BJ (cell line): ENCODE measurements at regions not wholly inside any gene's neighbourhood (a gene's known extent, or its start where the extent isn't known, plus 50 kb on each side); places are given as distances from the start of the nearest gene placed in this dataset.

Experiments used
- CTCF ChIA-PET: fragments of 350-600 bp; formaldehyde crosslinking; extraction: SDS; loops from one replicate; lab custom pipeline; 2021; ENCODE audit warnings: antibody characterized with exemption, inconsistent platforms; lab: Yijun Ruan, JAX
- POLR2A ChIA-PET: fragments of 300-600 bp; sonication (Branson Sonifier 250); formaldehyde crosslinking; extraction: SDS; loops from one replicate; lab custom pipeline; 2021; ENCODE audit warnings: antibody characterized with exemption; lab: Charles Lee
- DNase-seq: peaks from one replicate; pipeline ENCODE4 v3.0.0-alpha.2; 2011; ENCODE audit warnings: low read depth
- H3K27me3 ChIP-seq: 2 replicates; pipeline ENCODE4 v1.6.0; 2011; ENCODE audit warnings: low read length; ENCODE audit not compliant: control insufficient read depth, insufficient read depth
- H3K36me3 ChIP-seq: 2 replicates; pipeline ENCODE4 v1.5.1; 2011; ENCODE audit warnings: low read length; ENCODE audit not compliant: control insufficient read depth, insufficient read depth
- H3K4me3 ChIP-seq: 2 replicates; pipeline ENCODE4 v1.5.1; 2011; ENCODE audit warnings: low read depth, mild to moderate bottlenecking, control low read depth, low read length
- TF ChIP-seq, protein P1 (sequence below): IDR thresholded peaks from 2 replicates; pipeline ENCODE4 v1.5.1; 2011; ENCODE audit warnings: low read depth, mild to moderate bottlenecking, control low read depth, inconsistent platforms, low read length, moderate library complexity; ENCODE audit not compliant: insufficient read depth

DNA sequence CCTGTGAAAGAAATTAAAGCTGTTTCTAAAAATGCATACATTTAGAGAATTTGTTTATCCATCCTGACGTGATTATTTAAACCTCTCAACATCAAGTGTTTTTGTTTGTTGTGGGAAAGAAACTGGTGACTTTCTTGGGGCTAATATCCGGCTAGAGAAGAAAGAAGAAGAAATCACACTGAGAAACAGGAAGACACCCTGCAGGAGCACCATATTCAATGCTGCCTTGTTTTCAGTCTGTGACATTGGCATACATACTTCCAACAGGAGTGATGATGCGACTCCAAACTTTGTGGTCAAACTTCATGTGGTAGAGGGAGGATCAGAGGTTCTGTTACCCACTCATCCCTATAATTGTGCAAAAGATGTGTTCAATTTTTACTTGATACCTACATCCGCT lies 997.6 kb upstream of the CITED2 start:
- CTCF ChIA-PET = no interaction called here
- POLR2A ChIA-PET = no interaction called here
- H3K27me3 ChIP-seq = no peaks in the 10 kb centered on the region
- no peak overlapping the region for H3K4me3 ChIP-seq
- DNase-seq = no peak
- no peaks in the 10 kb centered on the region for H3K36me3 ChIP-seq
- TF ChIP-seq, protein P1, sequence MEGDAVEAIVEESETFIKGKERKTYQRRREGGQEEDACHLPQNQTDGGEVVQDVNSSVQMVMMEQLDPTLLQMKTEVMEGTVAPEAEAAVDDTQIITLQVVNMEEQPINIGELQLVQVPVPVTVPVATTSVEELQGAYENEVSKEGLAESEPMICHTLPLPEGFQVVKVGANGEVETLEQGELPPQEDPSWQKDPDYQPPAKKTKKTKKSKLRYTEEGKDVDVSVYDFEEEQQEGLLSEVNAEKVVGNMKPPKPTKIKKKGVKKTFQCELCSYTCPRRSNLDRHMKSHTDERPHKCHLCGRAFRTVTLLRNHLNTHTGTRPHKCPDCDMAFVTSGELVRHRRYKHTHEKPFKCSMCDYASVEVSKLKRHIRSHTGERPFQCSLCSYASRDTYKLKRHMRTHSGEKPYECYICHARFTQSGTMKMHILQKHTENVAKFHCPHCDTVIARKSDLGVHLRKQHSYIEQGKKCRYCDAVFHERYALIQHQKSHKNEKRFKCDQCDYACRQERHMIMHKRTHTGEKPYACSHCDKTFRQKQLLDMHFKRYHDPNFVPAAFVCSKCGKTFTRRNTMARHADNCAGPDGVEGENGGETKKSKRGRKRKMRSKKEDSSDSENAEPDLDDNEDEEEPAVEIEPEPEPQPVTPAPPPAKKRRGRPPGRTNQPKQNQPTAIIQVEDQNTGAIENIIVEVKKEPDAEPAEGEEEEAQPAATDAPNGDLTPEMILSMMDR = no peak

GRCh38 chr6:140370976-140371870 lies 996.8 kb upstream of the CITED2 start:
- H3K27me3 ChIP-seq = no peaks in the 10 kb centered on the region
- POLR2A ChIA-PET = interaction anchor here (0.6 kb wide), 1 partner anchor 996 kb away, joined by 4 read pairs; no protein-coding TSS in a partner anchor

DNA sequence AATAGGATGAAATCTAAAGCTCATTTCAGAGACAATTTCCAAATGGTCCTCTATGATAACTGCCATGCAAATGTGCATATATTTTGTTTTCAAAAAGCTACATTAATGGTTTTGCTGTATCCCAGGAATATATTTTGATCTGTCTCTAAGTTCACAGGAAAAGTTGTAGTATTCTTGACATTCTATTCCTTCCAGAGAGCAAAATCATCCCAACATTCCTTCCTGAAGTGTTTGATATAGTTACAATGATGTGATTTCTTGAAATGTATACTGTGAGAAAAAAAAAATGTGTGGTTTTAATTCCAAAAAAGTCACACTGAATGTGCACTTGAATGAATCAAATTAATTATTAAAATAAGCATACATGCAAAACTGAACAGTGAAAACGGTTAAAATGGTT lies 996.0 kb upstream of the CITED2 start:
- no peaks in the 10 kb centered on the region for H3K36me3 ChIP-seq
- TF ChIP-seq, protein P1 = no peak
- no peaks in the 10 kb centered on the region for H3K27me3 ChIP-seq
- no peak overlapping the region for H3K4me3 ChIP-seq
- DNase-seq = no peak
- POLR2A ChIA-PET = no interaction called here
- CTCF ChIA-PET = no interaction called here

More at GRCh38 chr6:140370976-140371870, 996.8 kb upstream of the CITED2 start:
- no peaks in the 10 kb centered on the region for H3K36me3 ChIP-seq
- CTCF ChIA-PET = interaction anchor here (0.6 kb wide), 1 partner anchor 13 kb away, joined by 4 read pairs; no protein-coding TSS in a partner anchor
- TF ChIP-seq, protein P1 = no peak
- H3K4me3 ChIP-seq = no peak overlapping the region
- peak; percentile 28 for DNase-seq

DNA sequence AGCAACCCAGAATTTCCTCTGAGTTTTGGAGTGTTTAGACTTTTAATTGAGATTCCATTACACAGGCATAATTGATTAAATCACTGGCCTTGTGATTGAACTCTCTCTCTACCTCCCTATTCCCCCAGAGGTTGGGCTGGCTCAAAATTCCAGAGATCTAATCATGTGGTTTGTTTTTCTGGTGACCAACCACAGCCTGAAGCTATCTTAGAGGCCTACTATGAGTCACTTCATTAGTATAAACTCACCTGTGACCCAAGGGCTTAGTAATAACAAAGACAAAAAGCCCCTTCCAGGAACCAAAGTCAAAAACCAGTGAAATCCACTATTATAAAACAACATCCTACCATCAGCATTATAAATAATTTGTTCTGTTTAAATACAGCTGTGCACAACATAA lies 992.5 kb upstream of the CITED2 start:
- H3K4me3 ChIP-seq = no peak overlapping the region
- ChIA-PET CTCF (interaction anchor here (1.0 to 1.2 kb wide), 2 partner anchors 14 to 20 kb away, joined by 3 read pairs; no protein-coding TSS in a partner anchor), POLR2A (no interaction called here)
- TF ChIP-seq, protein P1 = no peak
- peak; percentile 61 for DNase-seq
- no peaks in the 10 kb centered on the region for H3K36me3 ChIP-seq
- no peaks in the 10 kb centered on the region for H3K27me3 ChIP-seq

DNA sequence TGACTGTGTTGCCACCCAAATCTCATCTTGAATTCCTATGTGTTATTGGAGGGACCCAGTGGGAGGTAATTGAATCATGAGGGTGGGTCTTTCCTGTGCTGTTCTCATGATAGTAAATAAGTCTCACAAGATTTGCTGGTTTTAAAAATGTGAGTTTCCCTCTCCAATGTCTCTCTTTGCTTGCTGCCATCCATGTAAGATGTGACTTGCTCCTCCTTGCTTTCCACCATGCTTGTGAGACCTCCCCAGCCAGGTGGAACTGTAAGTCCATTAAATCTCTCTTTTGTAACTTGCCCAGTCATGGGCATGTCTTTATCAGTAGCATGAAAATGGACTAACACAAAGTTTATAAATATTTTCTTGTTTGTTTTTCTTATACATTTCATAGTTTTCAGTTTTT lies 990.5 kb upstream of the CITED2 start:
- H3K27me3 ChIP-seq = no peaks in the 10 kb centered on the region
- TF ChIP-seq, protein P1 = no peak
- POLR2A ChIA-PET = no interaction called here
- no peaks in the 10 kb centered on the region for H3K36me3 ChIP-seq
- CTCF ChIA-PET = no interaction called here
- DNase-seq = no peak
- no peak overlapping the region for H3K4me3 ChIP-seq
